Activated CD4-positive, alpha-beta T cell treated with anti-CD3 and anti-CD28 coated beads for 36 hours (primary cell): ENCODE measurements at regions not wholly inside any gene's neighbourhood (a gene's known extent, or its start where the extent isn't known, plus 50 kb on each side); places are given as distances from the start of the nearest gene placed in this dataset.
A peak's percentile ranks its signal among the peaks of the same experiment; 100 is the strongest.
"Not testable (repeated sequence)": the region's sequence is repeated elsewhere in the genome, so short reads cannot be mapped to it uniquely, and the experiment has no call there.

Experiments
- ATAC-seq: fragments of 200-7000 bp; cut with Tn5 transposase; one replicate; pipeline ENCODE4 v1.10.0; 2021; ENCODE audit warnings: mild to moderate bottlenecking, moderate library complexity
- CTCF ChIA-PET: fragments of 350-600 bp; sonication (Branson Sonifier 250); formaldehyde crosslinking; loops from one replicate; lab custom pipeline; 2021; ENCODE audit warnings: antibody characterized with exemption; lab: Charles Lee
- POLR2A ChIA-PET: fragments of 350-600 bp; sonication (Branson Sonifier 250); formaldehyde crosslinking; loops from one replicate; lab custom pipeline; 2021; ENCODE audit warnings: antibody characterized with exemption, inconsistent platforms; lab: Charles Lee
- DNase-seq: peaks from one replicate; pipeline ENCODE4 v3.0.0-alpha.2; 2020
- H3K27ac Mint-ChIP-seq: one replicate; pipeline ENCODE4 v1.8.0; 2021; ENCODE audit warnings: mixed read lengths
- H3K27me3 Mint-ChIP-seq: one replicate; pipeline ENCODE4 v1.8.0; 2021; ENCODE audit warnings: mixed read lengths
- H3K36me3 Mint-ChIP-seq: one replicate; pipeline ENCODE4 v1.8.0; 2021; ENCODE audit warnings: low read depth, mixed read lengths
- H3K4me1 Mint-ChIP-seq: one replicate; pipeline ENCODE4 v1.8.0; 2021; ENCODE audit warnings: mixed read lengths
- H3K4me3 Mint-ChIP-seq: one replicate; pipeline ENCODE4 v1.8.0; 2021; ENCODE audit warnings: mild to moderate bottlenecking, moderate library complexity, mixed read lengths
- H3K9me3 Mint-ChIP-seq: one replicate; pipeline ENCODE4 v1.8.0; 2021; ENCODE audit warnings: low read depth, mixed read lengths
- intact Hi-C, 2 experiments: fragments of 100-400 bp; cut with DNase I in 1 of 2; cut with micrococcal nuclease in 1 of 2; formaldehyde crosslinking; loops; one replicate each; pipeline versions ENCODE4 v1.14.2 to v1.15.1; 2022 to 2024; cut with DNase I, micrococcal nuclease

GRCh38 chr3:75362086-75362784 is 301.9 kb upstream of the FRG2C start:
- DNase-seq = peak; percentile 80
- H3K27me3 Mint-ChIP-seq, POLR2A ChIA-PET, CTCF ChIA-PET, H3K4me1 Mint-ChIP-seq, ATAC-seq, H3K27ac Mint-ChIP-seq, H3K4me3 Mint-ChIP-seq, H3K9me3 Mint-ChIP-seq, H3K36me3 Mint-ChIP-seq: not testable (repeated sequence)
- intact Hi-C loops = loop anchor here in 1 of 2 experiments (1.0 kb wide), 2 partner anchors 67 to 190 kb away; no protein-coding TSS in a partner anchor

GRCh38 chr3:75372964-75373363 is 291.2 kb upstream of the FRG2C start:
- H3K27ac Mint-ChIP-seq, H3K4me1 Mint-ChIP-seq, POLR2A ChIA-PET, ATAC-seq, intact Hi-C loops, DNase-seq, H3K27me3 Mint-ChIP-seq, H3K4me3 Mint-ChIP-seq, H3K9me3 Mint-ChIP-seq, H3K36me3 Mint-ChIP-seq: not testable (repeated sequence)
- CTCF ChIA-PET = interaction anchor here (0.6 kb wide), 1 partner anchor 422 kb away, joined by 3 read pairs; no protein-coding TSS in a partner anchor

GRCh38 chr3:75379840-75380239 is 284.3 kb upstream of the FRG2C start:
- H3K27ac Mint-ChIP-seq, H3K4me1 Mint-ChIP-seq, intact Hi-C loops: not testable (repeated sequence)

GRCh38 chr3:75380276-75380771 is 283.8 kb upstream of the FRG2C start:
- Mint-ChIP-seq H3K36me3 (no peaks in the 10 kb centered on the region), H3K27ac (no peak overlapping the region), H3K4me3 (no peak overlapping the region), H3K4me1 (no peaks in the 10 kb centered on the region), H3K9me3 (peaks cover 6% of the 10 kb centered on the region), H3K27me3 (peaks cover 3% of the 10 kb centered on the region)
- DNase-seq (no peak), ATAC-seq (no peak)
- ChIA-PET POLR2A (no interaction called here), CTCF (no interaction called here)
- intact Hi-C loops = no loop called here

More at GRCh38 chr3:75379840-75380239, 284.3 kb upstream of the FRG2C start:
- H3K27me3 Mint-ChIP-seq, ATAC-seq, CTCF ChIA-PET, DNase-seq, H3K4me3 Mint-ChIP-seq, H3K36me3 Mint-ChIP-seq, H3K9me3 Mint-ChIP-seq, POLR2A ChIA-PET: not testable (repeated sequence)

- H3K9me3 Mint-ChIP-seq, H3K4me1 Mint-ChIP-seq, DNase-seq, ATAC-seq, intact Hi-C loops, H3K36me3 Mint-ChIP-seq, POLR2A ChIA-PET, CTCF ChIA-PET, H3K27ac Mint-ChIP-seq, H3K4me3 Mint-ChIP-seq, H3K27me3 Mint-ChIP-seq: not testable (repeated sequence)
Measured at GRCh38 chr3:75384016-75384415, 280.1 kb upstream of the FRG2C start.

- ATAC-seq, CTCF ChIA-PET, H3K9me3 Mint-ChIP-seq, H3K36me3 Mint-ChIP-seq, H3K4me3 Mint-ChIP-seq, POLR2A ChIA-PET, intact Hi-C loops, DNase-seq, H3K27me3 Mint-ChIP-seq, H3K27ac Mint-ChIP-seq, H3K4me1 Mint-ChIP-seq: not testable (repeated sequence)
Measured at GRCh38 chr3:75388486-75389124, 275.5 kb upstream of the FRG2C start.

- H3K36me3 Mint-ChIP-seq, H3K27ac Mint-ChIP-seq, H3K27me3 Mint-ChIP-seq, H3K9me3 Mint-ChIP-seq, DNase-seq, POLR2A ChIA-PET, CTCF ChIA-PET, H3K4me1 Mint-ChIP-seq, intact Hi-C loops, ATAC-seq, H3K4me3 Mint-ChIP-seq: not testable (repeated sequence)
Measured at GRCh38 chr3:75393288-75393694, 270.8 kb upstream of the FRG2C start.

GRCh38 chr3:75394102-75394501 is 270.0 kb upstream of the FRG2C start:
- H3K27ac Mint-ChIP-seq, ATAC-seq, H3K9me3 Mint-ChIP-seq, H3K4me3 Mint-ChIP-seq, intact Hi-C loops, POLR2A ChIA-PET, H3K27me3 Mint-ChIP-seq, DNase-seq, H3K4me1 Mint-ChIP-seq, CTCF ChIA-PET, H3K36me3 Mint-ChIP-seq: not testable (repeated sequence)

- CTCF ChIA-PET, DNase-seq, H3K27ac Mint-ChIP-seq, H3K4me1 Mint-ChIP-seq, H3K9me3 Mint-ChIP-seq, H3K36me3 Mint-ChIP-seq, ATAC-seq, intact Hi-C loops, H3K27me3 Mint-ChIP-seq, POLR2A ChIA-PET, H3K4me3 Mint-ChIP-seq: not testable (repeated sequence)
Measured at GRCh38 chr3:75394562-75395360, 269.4 kb upstream of the FRG2C start.

- ATAC-seq (no peak), DNase-seq (no peak)
- Mint-ChIP-seq H3K27me3 (peaks cover 2% of the 10 kb centered on the region), H3K4me1 (no peaks in the 10 kb centered on the region), H3K9me3 (peaks cover 1% of the 10 kb centered on the region), H3K36me3 (no peaks in the 10 kb centered on the region), H3K27ac (no peak overlapping the region), H3K4me3 (no peak overlapping the region)
- intact Hi-C loops = no loop called here
- CTCF ChIA-PET = no interaction called here
- POLR2A ChIA-PET = no interaction called here
Measured at GRCh38 chr3:75395580-75396315, 268.4 kb upstream of the FRG2C start.

- POLR2A ChIA-PET = no interaction called here
- no peak overlapping the region for H3K4me3 Mint-ChIP-seq
- no peaks in the 10 kb centered on the region for H3K36me3 Mint-ChIP-seq
- H3K27ac Mint-ChIP-seq = no peak overlapping the region
- no peaks in the 10 kb centered on the region for H3K4me1 Mint-ChIP-seq
- peaks cover 2% of the 10 kb centered on the region for H3K27me3 Mint-ChIP-seq
- CTCF ChIA-PET = no interaction called here
- ATAC-seq = no peak
- intact Hi-C loops = no loop called here
- no peak for DNase-seq
- H3K9me3 Mint-ChIP-seq = peaks cover 1% of the 10 kb centered on the region
Measured at GRCh38 chr3:75396316-75396802, 267.8 kb upstream of the FRG2C start.
